WI38 (cell line): ENCODE measurements at regions not wholly inside any gene's neighbourhood (a gene's known extent, or its start where the extent isn't known, plus 50 kb on each side); places are given as distances from the start of the nearest gene placed in this dataset.

Experiments used
- H3K4me3 ChIP-seq: 2 replicates; pipeline ENCODE4 v1.5.1; 2011; ENCODE audit warnings: low read depth, mild to moderate bottlenecking, control low read depth, low read length
- CTCF ChIP-seq: IDR thresholded peaks from 2 replicates; pipeline ENCODE4 v1.5.1; 2012; ENCODE audit warnings: low read depth, mild to moderate bottlenecking, control low read depth, low read length

- no peak for TF ChIP-seq CTCF
- no peak overlapping the region for H3K4me3 ChIP-seq
These were observed 332.1 kb downstream of the UQCRFS1 start for GRCh38 chr19:28880735-28881401.

DNA sequence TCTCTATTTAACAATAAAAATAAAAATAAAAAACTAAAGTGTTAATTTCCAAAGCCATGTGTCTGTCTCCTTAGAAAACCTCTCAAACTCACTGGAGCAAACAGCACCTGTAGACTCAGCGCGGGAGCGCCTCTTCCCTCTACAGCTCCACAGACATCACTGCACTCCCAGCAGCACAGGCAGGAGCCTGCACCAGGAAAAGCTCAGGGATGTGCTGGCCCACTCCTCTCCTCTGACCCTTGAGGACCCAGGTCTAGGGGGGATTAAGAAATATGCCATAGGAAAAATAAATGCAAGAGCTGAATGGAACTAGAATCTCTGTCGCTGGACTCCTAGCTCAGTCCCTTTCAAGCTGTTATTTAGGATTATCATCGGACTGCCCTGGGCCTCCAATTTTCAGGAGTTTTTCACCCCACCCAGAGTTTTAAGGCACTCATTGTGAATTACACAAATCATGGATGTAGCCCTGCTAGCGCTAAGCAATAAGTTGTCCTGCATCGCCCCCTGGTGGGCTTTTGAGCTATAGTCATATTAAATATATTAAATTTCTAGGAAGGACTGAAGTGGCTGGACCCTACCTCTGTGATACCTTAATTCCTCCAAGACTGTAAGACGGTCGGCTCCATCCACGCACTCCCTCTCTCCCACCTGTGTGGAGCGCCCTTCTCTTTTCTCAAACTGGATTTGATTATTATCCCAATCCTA is 333.9 kb downstream of the UQCRFS1 start:
- 0 out of 2 replicates have a peak, but pooled peaks have one; percentile 15 for TF ChIP-seq CTCF
- no peak overlapping the region for H3K4me3 ChIP-seq

- no peak overlapping the region for H3K4me3 ChIP-seq
- TF ChIP-seq CTCF: no peak
These were observed 336.3 kb downstream of the UQCRFS1 start for GRCh38 chr19:28876609-28877123.

DNA sequence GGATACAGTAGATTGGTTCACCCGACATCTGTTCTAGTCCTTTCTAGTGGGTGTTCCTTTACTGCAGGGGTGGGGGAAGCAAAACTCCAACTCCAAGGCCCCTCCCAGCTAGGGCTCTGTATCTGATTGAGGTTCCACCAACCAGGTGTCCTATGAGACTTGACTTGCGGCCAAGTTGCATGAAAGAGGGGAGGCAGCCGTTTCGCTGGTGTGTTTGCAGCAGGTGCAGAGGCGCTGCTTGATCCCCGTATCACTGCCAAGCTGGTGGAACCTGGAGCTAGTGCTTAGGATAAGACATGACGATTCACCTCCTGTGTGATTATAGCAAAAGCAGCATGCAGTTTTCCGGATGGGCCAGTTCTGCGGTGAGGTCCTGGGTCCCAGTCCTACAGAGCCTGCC is 338.2 kb downstream of the UQCRFS1 start:
- TF ChIP-seq CTCF: no peak
- H3K4me3 ChIP-seq: no peak overlapping the region

- no peak overlapping the region for H3K4me3 ChIP-seq
- no peak for TF ChIP-seq CTCF
These were observed 339.6 kb downstream of the UQCRFS1 start for GRCh38 chr19:28873301-28873700.

DNA sequence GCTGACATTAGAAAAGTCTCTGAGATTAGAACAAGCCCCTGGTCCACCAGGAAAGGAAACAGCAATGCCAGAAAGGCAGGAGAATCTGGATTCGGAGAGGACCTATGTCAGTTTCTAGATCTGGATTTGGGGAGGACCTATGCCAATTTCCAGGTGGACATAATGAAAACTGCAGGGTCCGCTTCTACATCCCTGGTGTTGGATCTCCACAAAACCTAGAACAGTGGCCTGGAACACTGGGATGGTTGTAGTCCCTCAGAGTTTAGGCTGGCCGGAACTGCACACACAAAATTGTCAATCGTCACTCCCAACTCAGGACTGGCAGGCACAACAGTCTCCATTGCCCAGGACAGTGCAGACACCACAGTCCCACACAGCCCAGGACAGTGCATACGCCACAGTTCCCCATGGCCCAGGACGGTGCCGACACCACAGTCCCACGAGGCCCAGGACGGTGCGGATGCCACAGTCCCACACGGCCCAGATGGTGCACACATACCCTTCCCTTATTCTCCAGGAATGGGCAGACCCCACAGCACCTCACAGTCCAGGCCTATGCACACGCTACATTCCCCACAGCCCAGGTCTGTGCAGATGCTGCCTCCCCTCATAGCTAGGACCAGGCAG is 341.7 kb downstream of the UQCRFS1 start:
- TF ChIP-seq CTCF: no peak
- no peak overlapping the region for H3K4me3 ChIP-seq

- no peak overlapping the region for H3K4me3 ChIP-seq
- no peak for TF ChIP-seq CTCF
These were observed 343.5 kb downstream of the UQCRFS1 start for GRCh38 chr19:28869459-28869858.
